Stimulated activated CD4-positive, alpha-beta T cell treated with anti-CD3 and anti-CD28 coated beads, Interleukin-4, amount 100 ng/mL, for 24 hours (primary cell): ENCODE measurements at regions not wholly inside any gene's neighbourhood (a gene's known extent, or its start where the extent isn't known, plus 50 kb on each side); places are given as distances from the start of the nearest gene placed in this dataset.
"Not testable (repeated sequence)": the region's sequence is repeated elsewhere in the genome, so short reads cannot be mapped to it uniquely, and the experiment has no call there.

Experiments used
- DNase-seq: peaks from one replicate; pipeline ENCODE4 v3.0.0-alpha.2; 2020

- DNase-seq = no peak
Observed at GRCh38 chr12:86634456-86635410, 378.5 kb upstream of the MGAT4C start.

GRCh38 chr12:86627001-86627400 lies 370.8 kb upstream of the MGAT4C start:
- no peak for DNase-seq

- DNase-seq = no peak
Observed at GRCh38 chr12:86623267-86623666, 367.1 kb upstream of the MGAT4C start.

- DNase-seq = no peak
Observed at GRCh38 chr12:86621957-86622356, 365.8 kb upstream of the MGAT4C start.

GRCh38 chr12:86613311-86613710 lies 357.1 kb upstream of the MGAT4C start:
- no peak for DNase-seq

- DNase-seq = no peak
Observed at GRCh38 chr12:86608638-86609037, 352.4 kb upstream of the MGAT4C start.

- DNase-seq = no peak
Observed at GRCh38 chr12:86601550-86602308, 345.5 kb upstream of the MGAT4C start.

- no peak for DNase-seq
Observed at GRCh38 chr12:86600664-86601231, 344.6 kb upstream of the MGAT4C start.

- DNase-seq = no peak
Observed at GRCh38 chr12:86597431-86597830, 341.2 kb upstream of the MGAT4C start.

- no peak for DNase-seq
Observed at GRCh38 chr12:86590296-86590695, 334.1 kb upstream of the MGAT4C start.

GRCh38 chr12:86574143-86574542 lies 318.0 kb upstream of the MGAT4C start:
- no peak for DNase-seq

- DNase-seq = no peak
Observed at GRCh38 chr12:86572455-86572854, 316.3 kb upstream of the MGAT4C start.

GRCh38 chr12:86565038-86565437 lies 308.8 kb upstream of the MGAT4C start:
- no peak for DNase-seq

- DNase-seq = not testable (repeated sequence)
Observed at GRCh38 chr12:86555491-86555890, 299.3 kb upstream of the MGAT4C start.

GRCh38 chr12:86551146-86551571 lies 295.0 kb upstream of the MGAT4C start:
- no peak for DNase-seq

GRCh38 chr12:86550218-86551145 lies 294.3 kb upstream of the MGAT4C start:
- no peak for DNase-seq

- DNase-seq = no peak
Observed at GRCh38 chr12:86543716-86544115, 287.5 kb upstream of the MGAT4C start.

GRCh38 chr12:86530996-86531655 lies 274.9 kb upstream of the MGAT4C start:
- DNase-seq = no peak

- no peak for DNase-seq
Observed at GRCh38 chr12:86526060-86526595, 269.9 kb upstream of the MGAT4C start.

- no peak for DNase-seq
Observed at GRCh38 chr12:86523844-86524243, 267.7 kb upstream of the MGAT4C start.

GRCh38 chr12:86521870-86522269 lies 265.7 kb upstream of the MGAT4C start:
- no peak for DNase-seq

- no peak for DNase-seq
Observed at GRCh38 chr12:86513226-86513625, 257.0 kb upstream of the MGAT4C start.
